ENCODE measurements at regions not wholly inside any gene's neighbourhood (a gene's known extent, or its start where the extent isn't known, plus 50 kb on each side); places are given as distances from the start of the nearest gene placed in this dataset.

GRCh38 chr2:2550856-2551255 lies 219.8 kb upstream of the MYT1L start:
- DNase-seq = no peak
- no peaks in the 10 kb centered on the region for H3K4me1 ChIP-seq
- TF ChIP-seq CTCF (IDR thresholded peaks at IDR 0.05) (no peak), POLR2A (IDR thresholded peaks at IDR 0.05) (no peak)
- WGBS, 2 donors = 70 to 89% methylated on average over 3 of the region's 3 CpGs
- H3K4me3 ChIP-seq (replicated peaks in 1 of 3) = no peak overlapping the region
- H3K27me3 ChIP-seq = no peaks in the 10 kb centered on the region
- intact Hi-C loops (cut with DNase I) = no loop called here
- H3K27ac ChIP-seq = no peak overlapping the region
- H3K9me3 ChIP-seq = no peaks in the 10 kb centered on the region
- H3K36me3 ChIP-seq = no peaks in the 10 kb centered on the region

DNA sequence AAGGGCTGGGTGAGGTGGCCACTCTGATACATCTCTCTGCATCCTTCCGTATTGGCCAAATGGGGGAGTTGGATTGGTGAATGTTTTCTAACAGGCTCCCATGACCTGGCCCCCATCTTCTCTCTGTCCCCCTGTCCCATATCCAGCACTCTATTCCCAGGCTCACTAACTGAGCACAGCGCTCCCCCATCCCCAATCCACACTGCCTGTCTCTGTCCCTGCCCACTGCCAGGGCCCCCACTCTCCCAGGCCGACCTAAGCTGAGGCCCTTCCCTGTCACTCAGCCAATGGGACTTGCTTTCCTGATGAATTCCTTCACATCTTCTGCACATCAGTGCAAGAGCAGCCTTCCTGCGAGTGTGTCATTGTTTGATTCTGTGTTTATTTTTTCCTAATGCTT lies 216.8 kb upstream of the MYT1L start:
- WGBS, 2 donors = 75 to 76% methylated on average over 4 of the region's 4 CpGs
- DNase-seq = no peak
- no peaks in the 10 kb centered on the region for H3K36me3 ChIP-seq
- no peaks in the 10 kb centered on the region for H3K9me3 ChIP-seq
- H3K4me3 ChIP-seq (replicated peaks in 1 of 3) = no peak overlapping the region
- no peaks in the 10 kb centered on the region for H3K4me1 ChIP-seq
- no peaks in the 10 kb centered on the region for H3K27me3 ChIP-seq
- H3K27ac ChIP-seq = no peak overlapping the region
- intact Hi-C loops (cut with DNase I) = no loop called here
- TF ChIP-seq CTCF (IDR thresholded peaks at IDR 0.05) (no peak), POLR2A (IDR thresholded peaks at IDR 0.05) (no peak)

DNA sequence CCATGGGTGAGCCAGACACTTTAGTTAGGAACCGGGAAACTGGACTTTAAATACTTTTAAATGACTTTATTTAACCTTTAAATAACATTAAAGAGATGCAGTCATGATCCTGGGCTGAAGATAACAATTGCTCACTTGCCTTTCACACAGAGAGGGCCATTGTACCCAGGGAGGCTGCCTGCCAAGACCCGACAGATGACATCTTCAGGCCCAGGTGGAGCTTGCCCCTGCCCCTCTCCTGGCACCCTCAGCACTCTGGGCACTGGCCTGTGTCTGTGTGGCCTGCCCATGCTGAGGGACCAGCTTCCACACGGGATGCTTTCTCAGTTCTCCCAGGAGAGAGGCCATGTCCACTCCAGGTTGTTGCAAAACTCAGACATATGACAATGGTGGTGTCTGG lies 216.4 kb upstream of the MYT1L start:
- no peak overlapping the region for H3K27ac ChIP-seq
- TF ChIP-seq CTCF (IDR thresholded peaks at IDR 0.05) (no peak), POLR2A (IDR thresholded peaks at IDR 0.05) (no peak)
- H3K4me1 ChIP-seq = no peaks in the 10 kb centered on the region
- DNase-seq = no peak
- no peaks in the 10 kb centered on the region for H3K27me3 ChIP-seq
- no peaks in the 10 kb centered on the region for H3K9me3 ChIP-seq
- intact Hi-C loops (cut with DNase I) = no loop called here
- WGBS, 2 donors = 77 to 95% methylated on average over 3 of the region's 3 CpGs
- no peaks in the 10 kb centered on the region for H3K36me3 ChIP-seq
- H3K4me3 ChIP-seq (replicated peaks in 1 of 3) = no peak overlapping the region

- no peak for DNase-seq
- no peak overlapping the region for H3K4me3 ChIP-seq (replicated peaks in 1 of 3)
- no peaks in the 10 kb centered on the region for H3K9me3 ChIP-seq
- H3K36me3 ChIP-seq = no peaks in the 10 kb centered on the region
- intact Hi-C loops (cut with DNase I) = no loop called here
- H3K27me3 ChIP-seq = no peaks in the 10 kb centered on the region
- H3K27ac ChIP-seq = no peak overlapping the region
- TF ChIP-seq CTCF (IDR thresholded peaks at IDR 0.05) (no peak), POLR2A (IDR thresholded peaks at IDR 0.05) (no peak)
- WGBS, 2 donors = 96 to 98% methylated on average over 9 of the region's 9 CpGs
- no peaks in the 10 kb centered on the region for H3K4me1 ChIP-seq
Observed at GRCh38 chr2:2546046-2546445, 215.0 kb upstream of the MYT1L start.

DNA sequence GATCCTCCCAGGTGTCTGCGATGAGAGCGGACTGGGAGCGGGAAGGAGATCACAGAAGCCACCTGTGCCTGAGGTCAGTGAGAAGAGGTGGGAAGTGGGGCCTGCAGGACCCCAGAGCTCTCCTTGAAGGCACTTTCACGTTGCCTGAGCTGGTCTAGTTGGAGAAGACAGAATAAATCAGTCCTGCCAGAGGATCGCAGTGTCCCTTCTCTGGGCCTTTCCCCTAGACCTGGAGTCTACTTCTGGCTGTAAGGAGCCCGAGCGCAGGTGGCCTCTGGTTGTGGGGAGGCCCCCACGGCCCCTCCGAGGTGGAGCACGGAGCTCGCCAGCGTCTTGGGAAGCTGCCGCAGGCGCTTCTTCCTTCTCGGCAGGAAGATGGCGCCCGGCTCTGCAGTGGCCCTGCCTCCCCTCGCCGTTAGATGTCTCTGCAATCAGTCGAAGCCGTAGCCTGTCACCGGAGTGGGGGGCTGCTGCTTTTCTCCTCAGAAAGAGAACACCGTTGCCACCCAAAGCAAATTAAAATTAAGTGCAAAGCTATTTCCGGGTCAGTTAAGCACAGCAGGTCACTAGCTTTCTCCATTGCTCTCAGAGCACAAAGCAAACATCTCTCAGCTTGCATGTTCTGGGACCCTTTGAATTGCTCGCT lies 212.0 kb upstream of the MYT1L start:
- no peak for TF ChIP-seq CTCF (IDR thresholded peaks at IDR 0.05)
- DNase-seq = peak; percentile 5 to 18
- no peaks in the 10 kb centered on the region for H3K9me3 ChIP-seq
- 41 to 65% methylated on average over 13 to 25 of the region's 25 CpGs for WGBS, 2 donors
- intact Hi-C loops (cut with DNase I) = no loop called here
- H3K4me3 ChIP-seq (replicated peaks in 1 of 3) = no peak overlapping the region
- H3K27me3 ChIP-seq = no peaks in the 10 kb centered on the region
- H3K36me3 ChIP-seq = no peaks in the 10 kb centered on the region
- no peak overlapping the region for H3K27ac ChIP-seq
- H3K4me1 ChIP-seq = no peaks in the 10 kb centered on the region

Measured in thyroid gland (tissue), 4 donors.